IMR-90 (cell line): ENCODE measurements at regions not wholly inside any gene's neighbourhood (a gene's known extent, or its start where the extent isn't known, plus 50 kb on each side); places are given as distances from the start of the nearest gene placed in this dataset.

Experiments used
- CHD1 ChIP-seq: IDR thresholded peaks from 2 replicates; pipeline ENCODE4 v1.6.1; 2012; ENCODE audit warnings: low read depth, low read length, improper control_type of control experiment
- MAFK ChIP-seq: IDR thresholded peaks from 2 replicates; pipeline ENCODE4 v1.6.1; 2012; ENCODE audit warnings: low read depth, low read length, improper control_type of control experiment
- RFX5 ChIP-seq: IDR thresholded peaks from 2 replicates; pipeline ENCODE4 v1.8.0; 2012; ENCODE audit warnings: low read depth, mild to moderate bottlenecking, low read length, moderate library complexity
- TF ChIP-seq, protein P1 (sequence below): conservative IDR thresholded peaks from 2 replicates; pipeline ENCODE4 v1.5.1; 2012; ENCODE audit warnings: mild to moderate bottlenecking, low read depth, low read length, improper control_type of control experiment

DNA sequence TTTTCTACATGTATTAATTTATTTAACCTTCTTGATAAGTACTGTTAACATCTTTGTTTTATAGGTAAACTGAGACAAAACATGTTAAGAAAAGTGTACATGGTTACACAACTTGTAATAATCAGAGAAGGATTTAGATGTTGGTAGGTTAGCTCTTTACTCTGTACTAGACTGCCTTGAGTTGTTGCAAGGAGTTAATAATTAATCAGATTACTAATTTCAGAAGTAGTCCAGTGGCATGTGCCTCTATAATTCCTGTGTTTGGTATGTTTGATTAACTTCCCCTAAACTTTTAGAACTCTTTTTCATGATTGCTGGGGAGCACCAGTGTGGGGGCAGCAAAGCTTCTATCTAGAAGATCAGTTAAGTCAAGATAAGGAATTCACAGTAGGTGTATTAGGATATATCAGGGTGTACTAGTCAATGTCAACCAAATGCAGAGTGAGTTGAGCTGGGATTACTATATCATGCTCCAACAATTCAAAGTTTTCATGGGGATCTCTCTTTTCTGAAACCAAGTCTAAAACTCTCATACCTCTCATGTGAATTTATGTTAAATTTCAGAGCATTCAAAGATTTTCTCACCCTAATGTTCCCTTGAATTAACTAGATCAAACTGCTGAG is 129.7 kb upstream of the AHI1 start:
- no peak for TF ChIP-seq MAFK
- TF ChIP-seq, protein P1, sequence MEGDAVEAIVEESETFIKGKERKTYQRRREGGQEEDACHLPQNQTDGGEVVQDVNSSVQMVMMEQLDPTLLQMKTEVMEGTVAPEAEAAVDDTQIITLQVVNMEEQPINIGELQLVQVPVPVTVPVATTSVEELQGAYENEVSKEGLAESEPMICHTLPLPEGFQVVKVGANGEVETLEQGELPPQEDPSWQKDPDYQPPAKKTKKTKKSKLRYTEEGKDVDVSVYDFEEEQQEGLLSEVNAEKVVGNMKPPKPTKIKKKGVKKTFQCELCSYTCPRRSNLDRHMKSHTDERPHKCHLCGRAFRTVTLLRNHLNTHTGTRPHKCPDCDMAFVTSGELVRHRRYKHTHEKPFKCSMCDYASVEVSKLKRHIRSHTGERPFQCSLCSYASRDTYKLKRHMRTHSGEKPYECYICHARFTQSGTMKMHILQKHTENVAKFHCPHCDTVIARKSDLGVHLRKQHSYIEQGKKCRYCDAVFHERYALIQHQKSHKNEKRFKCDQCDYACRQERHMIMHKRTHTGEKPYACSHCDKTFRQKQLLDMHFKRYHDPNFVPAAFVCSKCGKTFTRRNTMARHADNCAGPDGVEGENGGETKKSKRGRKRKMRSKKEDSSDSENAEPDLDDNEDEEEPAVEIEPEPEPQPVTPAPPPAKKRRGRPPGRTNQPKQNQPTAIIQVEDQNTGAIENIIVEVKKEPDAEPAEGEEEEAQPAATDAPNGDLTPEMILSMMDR: no peak
- TF ChIP-seq RFX5: no peak
- no peak for TF ChIP-seq CHD1
